SK-N-SH treated with all-trans-retinoic acid at 6 μM for 48 hours (cell line): ENCODE measurements at regions not wholly inside any gene's neighbourhood (a gene's known extent, or its start where the extent isn't known, plus 50 kb on each side); places are given as distances from the start of the nearest gene placed in this dataset.

Source experiments
- ARNTL ChIP-seq: fragments of 450-650 bp; formaldehyde crosslinking; IDR thresholded peaks from 2 replicates; pipeline ENCODE4 v1.5.0; 2020; ENCODE audit warnings: low read depth, mild to moderate bottlenecking, moderate library complexity, borderline replicate concordance
- ESRRG ChIP-seq: fragments of 250-450 bp; sonication (Bioruptor Pico); IDR thresholded peaks from 2 replicates; pipeline ENCODE4 v1.6.1; 2021; ENCODE audit warnings: mild to moderate bottlenecking
- GLIS3 ChIP-seq: fragments of 250-450 bp; sonication (Bioruptor Pico); IDR thresholded peaks from 2 replicates; pipeline ENCODE4 v1.5.0; 2020; ENCODE audit warnings: mild to moderate bottlenecking, moderate library complexity
- OSR1 ChIP-seq: fragments of 250-450 bp; sonication (Bioruptor Pico); IDR thresholded peaks from 2 replicates; pipeline ENCODE4 v1.8.0; 2022; ENCODE audit warnings: moderate library complexity, mild to moderate bottlenecking, inconsistent platforms
- RARB ChIP-seq: fragments of 250-450 bp; sonication (Bioruptor Pico); IDR thresholded peaks from 2 replicates; pipeline ENCODE4 v1.8.0; 2021; ENCODE audit warnings: mild to moderate bottlenecking, moderate library complexity
- SNAI2 ChIP-seq: fragments of 250-450 bp; sonication (Bioruptor Pico); IDR thresholded peaks from 2 replicates; pipeline ENCODE4 v1.5.0; 2020; ENCODE audit warnings: mild to moderate bottlenecking, moderate library complexity
- ZC3H10 ChIP-seq: fragments of 250-450 bp; sonication (Bioruptor Pico); IDR thresholded peaks from 2 replicates; pipeline ENCODE4 v1.5.1; 2021; ENCODE audit warnings: mild to moderate bottlenecking, moderate library complexity
- ZFP3 ChIP-seq: fragments of 250-450 bp; sonication (Bioruptor Pico); IDR thresholded peaks from 2 replicates; pipeline ENCODE4 v1.5.0; 2020; ENCODE audit warnings: mild to moderate bottlenecking, moderate library complexity
- ZFP30 ChIP-seq: fragments of 450-650 bp; formaldehyde crosslinking; IDR thresholded peaks from 2 replicates; pipeline ENCODE4 v1.5.0; 2022; ENCODE audit warnings: mild to moderate bottlenecking, moderate library complexity
- ZNF70 ChIP-seq: fragments of 450-650 bp; formaldehyde crosslinking; IDR thresholded peaks from 2 replicates; pipeline ENCODE4 v1.5.0; 2020; ENCODE audit warnings: mild to moderate bottlenecking, moderate library complexity

- no peak for TF ChIP-seq ZFP3
- TF ChIP-seq ZFP30 (CRISPR knock-in tag) = no peak
- no peak for TF ChIP-seq GLIS3 (CRISPR knock-in tag)
- TF ChIP-seq ARNTL (CRISPR knock-in tag) = no peak
- no peak for TF ChIP-seq SNAI2 (CRISPR knock-in tag)
- no peak for TF ChIP-seq OSR1 (CRISPR knock-in tag)
- no peak for TF ChIP-seq ZC3H10 (CRISPR knock-in tag)
- no peak for TF ChIP-seq ZNF70 (CRISPR knock-in tag)
- TF ChIP-seq ESRRG (CRISPR knock-in tag) = no peak
- TF ChIP-seq RARB (CRISPR knock-in tag) = no peak
Observed at GRCh38 chr4:179372242-179372641, 1930.0 kb upstream of the AGA start.
